ENCODE measurements at regions not wholly inside any gene's neighbourhood (a gene's known extent, or its start where the extent isn't known, plus 50 kb on each side); places are given as distances from the start of the nearest gene placed in this dataset.

- no peak for TF ChIP-seq ZBTB43 (CRISPR knock-in tag; IDR thresholded peaks at IDR 0.05)
- TF ChIP-seq ARID4B (CRISPR knock-in tag; IDR thresholded peaks at IDR 0.05; ENCODE audit: borderline replicate concordance), result no peak
- no peak for TF ChIP-seq ZNF423 (CRISPR knock-in tag; IDR thresholded peaks at IDR 0.05)
- no peak for TF ChIP-seq E2F1 (CRISPR knock-in tag; IDR thresholded peaks at IDR 0.05)
- no peak for TF ChIP-seq FOXK1 (CRISPR knock-in tag; IDR thresholded peaks at IDR 0.05)
- TF ChIP-seq ATF3 (CRISPR knock-in tag; conservative IDR thresholded peaks at IDR 0.05), result no peak
- no peak for TF ChIP-seq ZNF416 (CRISPR knock-in tag; IDR thresholded peaks at IDR 0.05)
- Mint-ChIP-seq H3K4me3 (no peak overlapping the region), H3K4me1 (peaks cover 25% of the 10 kb centered on the region), H3K27ac (no peak overlapping the region), H3K36me3 (peaks cover 15% of the 10 kb centered on the region), H3K27me3 (ENCODE audit: low read depth) (no peaks in the 10 kb centered on the region; the same call in 1 of the 2 replicates), H3K9me3 (peaks cover 22% of the 10 kb centered on the region)
- CTCF ChIA-PET, result interaction anchor here (1.1 to 3.1 kb wide), 6 partner anchors 11 to 219 kb away, joined by 3 to 10 read pairs (median 4); no protein-coding TSS in a partner anchor
- no peak for DNase-seq (ENCODE audit: low spot score)
- POLR2A ChIA-PET, result no interaction called here
- ATAC-seq, result no peak
Measured at GRCh38 chr19:28185646-28186045, 1027.3 kb downstream of the UQCRFS1 start.

GRCh38 chr19:28184997-28185396, 1028.0 kb downstream of the UQCRFS1 start:
- Mint-ChIP-seq H3K4me3 (no peak overlapping the region), H3K27me3 (ENCODE audit: low read depth) (no peaks in the 10 kb centered on the region; the same call in 1 of the 2 replicates), H3K4me1 (peaks cover 25% of the 10 kb centered on the region), H3K9me3 (peaks cover 22% of the 10 kb centered on the region), H3K27ac (no peak overlapping the region), H3K36me3 (peaks cover 15% of the 10 kb centered on the region)
- ATAC-seq (no peak), DNase-seq (ENCODE audit: low spot score) (no peak)
- CTCF ChIA-PET, result interaction anchor here (1.1 to 3.1 kb wide), 5 partner anchors 11 to 32 kb away, joined by 3 to 10 read pairs (median 4); no protein-coding TSS in a partner anchor
- POLR2A ChIA-PET, result no interaction called here
- TF ChIP-seq E2F1 (CRISPR knock-in tag; IDR thresholded peaks at IDR 0.05) (no peak), PREB (CRISPR knock-in tag; IDR thresholded peaks at IDR 0.05; ENCODE audit: borderline replicate concordance) (no peak), MAX (CRISPR knock-in tag; IDR thresholded peaks at IDR 0.05) (no peak), RORB (CRISPR knock-in tag; IDR thresholded peaks at IDR 0.05) (no peak), E2F4 (CRISPR knock-in tag; IDR thresholded peaks at IDR 0.05; ENCODE audit: borderline replicate concordance, low read depth) (no peak), ATF1 (CRISPR knock-in tag; IDR thresholded peaks at IDR 0.05) (no peak), ZNF317 (CRISPR knock-in tag; IDR thresholded peaks at IDR 0.05; ENCODE audit: borderline replicate concordance, low read depth) (no peak)

All from WTC11 (cell line).